Epidermal melanocyte (primary cell): ENCODE measurements at regions not wholly inside any gene's neighbourhood (a gene's known extent, or its start where the extent isn't known, plus 50 kb on each side); places are given as distances from the start of the nearest gene placed in this dataset.

Experiments
- DNase-seq: peaks from one replicate; pipeline ENCODE4 v3.0.0; 2011; ENCODE audit warnings: low spot score; ENCODE audit not compliant: insufficient read length

DNA sequence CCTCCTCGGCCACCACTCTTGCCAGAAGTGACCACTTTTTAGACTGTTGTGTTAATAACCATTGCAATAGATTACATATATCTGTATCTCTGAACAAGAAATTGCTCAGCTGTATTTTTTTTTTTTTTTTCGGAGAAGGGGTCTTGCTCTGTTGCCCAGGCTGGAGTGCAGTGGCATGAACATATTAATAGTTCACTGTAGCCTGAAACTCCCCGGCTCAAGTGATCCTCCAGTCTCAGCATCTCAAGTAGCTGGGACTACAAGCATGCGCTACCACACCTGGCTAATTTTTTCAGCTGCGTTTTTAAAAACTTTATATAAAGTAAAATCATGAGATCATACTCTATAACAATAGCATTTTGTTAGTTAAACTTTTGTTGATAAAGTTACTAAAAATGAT lies 609.0 kb downstream of the ZNF385D start:
- DNase-seq, result no peak

DNA sequence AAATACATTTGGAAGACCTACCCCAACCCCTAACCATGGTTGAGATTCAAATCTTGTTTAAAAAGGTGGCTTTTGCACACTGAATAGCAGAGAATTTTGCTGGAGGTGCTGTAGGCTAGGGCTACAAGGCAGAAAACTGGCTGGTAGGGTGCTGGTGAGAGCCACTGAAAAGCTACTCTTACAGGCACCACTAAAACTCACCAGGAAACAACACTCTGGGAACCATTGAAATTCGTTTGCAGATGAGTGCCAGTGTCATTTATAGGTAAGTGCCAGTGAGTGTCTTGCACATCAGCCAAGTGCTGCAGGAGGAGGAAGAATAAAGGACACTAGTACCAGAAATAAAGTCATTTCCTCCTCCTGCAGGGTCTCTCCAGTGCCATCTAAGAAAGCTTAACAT lies 610.2 kb downstream of the ZNF385D start:
- DNase-seq, result no peak

DNA sequence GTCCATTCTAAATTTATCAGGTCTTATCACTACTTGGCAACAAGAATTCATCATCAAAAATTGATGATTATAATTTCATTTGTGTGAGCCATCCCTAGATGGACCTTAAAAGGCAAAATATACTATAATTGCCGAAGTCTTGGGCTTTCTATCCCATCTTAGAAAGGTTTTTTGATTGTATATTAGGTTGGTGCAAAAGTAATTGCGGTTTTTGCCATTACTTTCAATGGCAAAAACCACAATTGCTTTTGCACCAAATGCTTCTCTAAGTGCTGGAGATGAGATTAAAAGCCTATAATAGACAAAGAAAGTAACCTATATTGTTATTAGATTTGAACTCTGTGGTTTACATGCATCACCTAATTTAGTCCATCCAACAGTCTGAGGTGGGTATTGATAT lies 612.9 kb downstream of the ZNF385D start:
- no peak for DNase-seq

DNA sequence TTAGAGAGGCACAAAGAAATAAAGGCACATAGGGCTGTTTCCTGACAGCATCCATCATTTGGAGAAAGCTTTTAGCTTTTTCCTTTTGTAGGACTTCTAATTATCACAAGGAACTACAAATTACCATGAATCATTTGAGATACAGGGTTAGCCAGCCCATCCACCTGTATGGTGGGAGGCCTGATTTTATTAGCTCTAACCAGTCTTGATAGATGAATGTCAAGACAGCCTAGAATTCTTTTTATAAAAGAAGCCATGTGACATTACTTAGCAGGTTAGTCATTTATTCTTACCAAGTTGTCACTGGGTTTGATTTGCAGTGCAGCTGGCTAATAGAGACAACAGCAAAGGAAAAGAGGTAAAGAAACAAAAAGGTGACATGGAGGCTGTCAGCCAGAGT lies 618.1 kb downstream of the ZNF385D start:
- no peak for DNase-seq

DNA sequence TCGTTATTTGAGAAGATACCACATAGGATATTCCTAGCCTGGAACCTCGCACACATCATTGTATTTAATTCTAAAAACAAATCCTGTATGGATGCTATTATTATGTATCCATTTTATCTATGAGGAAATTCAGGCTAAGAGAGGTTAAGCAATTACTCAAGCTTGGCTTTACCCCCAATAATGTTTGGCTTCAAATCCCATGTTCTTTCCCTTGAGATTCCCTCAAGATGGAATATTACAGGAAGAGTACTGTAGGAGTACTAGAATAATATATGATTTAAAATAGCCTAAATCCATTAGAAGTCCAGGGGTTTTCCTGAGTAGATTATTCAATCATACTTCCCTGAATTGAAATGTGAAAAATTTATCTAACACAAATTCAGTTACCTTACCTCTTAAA lies 630.2 kb downstream of the ZNF385D start:
- no peak for DNase-seq

DNA sequence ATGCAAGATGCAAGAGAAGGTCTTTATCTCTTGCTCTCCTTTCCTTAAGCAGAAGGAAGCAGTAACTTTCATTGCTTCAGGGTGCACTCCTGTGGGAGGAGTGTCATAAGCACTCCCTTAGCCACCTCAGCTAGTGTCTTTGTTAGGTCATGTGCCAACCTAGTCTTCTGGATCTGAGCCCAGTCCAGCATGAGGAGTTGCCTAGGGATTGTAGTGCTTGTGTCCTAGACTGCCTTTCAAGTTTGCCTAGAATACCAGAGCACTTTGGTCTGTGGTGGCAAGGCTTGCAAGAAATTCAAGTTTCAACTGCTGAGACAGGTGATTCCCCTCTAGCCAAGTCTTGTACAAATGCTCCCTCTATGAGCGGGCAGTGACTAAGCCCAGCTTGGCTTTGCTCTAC lies 633.6 kb downstream of the ZNF385D start:
- no peak for DNase-seq

DNA sequence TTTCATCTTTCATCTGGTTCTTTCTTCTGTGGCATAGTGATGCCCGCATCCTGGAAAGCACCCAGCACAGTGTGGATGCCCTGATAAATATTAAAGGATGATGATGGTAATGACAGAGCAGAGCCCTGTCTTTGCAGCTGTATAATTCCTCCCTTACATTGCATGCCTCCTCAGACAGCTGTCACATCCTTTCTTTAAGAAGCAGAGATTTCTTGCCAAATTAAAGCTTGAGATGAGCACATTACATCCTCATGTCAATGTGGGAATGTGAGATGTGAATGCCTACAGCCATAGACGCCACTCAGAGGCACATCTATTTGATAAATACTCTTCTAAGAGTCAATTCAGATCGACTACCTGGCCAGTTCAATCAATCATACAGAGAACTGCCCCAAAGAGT lies 642.0 kb downstream of the ZNF385D start:
- DNase-seq, result no peak

DNA sequence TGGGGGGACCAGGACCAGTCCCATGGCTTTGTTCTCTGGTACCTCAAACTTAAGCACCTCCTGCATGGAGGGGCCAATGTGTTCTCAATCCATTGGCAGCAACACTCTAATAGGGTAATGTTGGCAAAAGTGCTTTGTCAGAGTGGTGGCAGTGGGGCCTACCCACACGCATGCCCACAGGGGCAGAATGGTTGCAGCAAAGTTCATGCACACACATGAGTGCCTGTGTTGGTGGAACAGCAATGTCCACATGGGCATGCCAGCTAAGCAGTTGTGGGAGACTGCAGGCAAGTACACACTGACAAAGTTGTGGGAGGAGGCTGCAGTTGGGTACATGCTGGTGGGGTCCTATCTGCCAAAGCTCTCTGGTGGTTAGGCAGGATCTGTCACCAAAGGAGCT lies 645.2 kb downstream of the ZNF385D start:
- DNase-seq, result no peak

DNA sequence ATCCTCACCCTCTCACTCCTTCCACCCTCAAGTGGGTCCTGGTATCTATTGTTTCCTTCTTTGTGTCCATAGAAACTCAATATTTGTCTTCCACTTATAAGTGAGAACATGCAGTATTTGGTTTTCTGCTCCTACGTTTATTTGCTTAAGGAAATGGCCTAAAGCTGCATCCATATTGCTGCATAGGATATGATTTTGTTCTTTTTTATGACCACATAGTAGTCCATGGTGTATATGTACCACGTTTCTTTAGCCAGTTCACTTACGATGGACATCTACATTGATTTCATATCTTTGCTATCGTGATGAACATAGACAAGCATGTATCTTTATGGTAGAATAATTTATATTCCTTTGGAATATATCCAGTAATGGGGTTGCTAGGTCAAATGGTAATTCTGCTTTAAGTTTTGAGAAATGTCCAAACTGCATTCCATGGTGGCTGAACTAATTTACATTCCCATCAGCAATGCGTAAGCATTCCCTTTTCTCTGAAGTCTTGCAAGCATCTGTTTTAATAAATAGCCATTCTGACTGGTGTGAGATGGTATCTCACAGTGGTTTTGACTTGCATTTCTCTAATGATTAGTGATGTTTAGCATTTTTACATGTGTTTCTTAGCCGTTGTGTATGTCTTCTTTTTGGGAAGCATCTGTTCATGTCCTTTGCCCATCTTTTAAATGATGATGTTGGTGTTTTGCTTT lies 650.2 kb downstream of the ZNF385D start:
- DNase-seq, result no peak

DNA sequence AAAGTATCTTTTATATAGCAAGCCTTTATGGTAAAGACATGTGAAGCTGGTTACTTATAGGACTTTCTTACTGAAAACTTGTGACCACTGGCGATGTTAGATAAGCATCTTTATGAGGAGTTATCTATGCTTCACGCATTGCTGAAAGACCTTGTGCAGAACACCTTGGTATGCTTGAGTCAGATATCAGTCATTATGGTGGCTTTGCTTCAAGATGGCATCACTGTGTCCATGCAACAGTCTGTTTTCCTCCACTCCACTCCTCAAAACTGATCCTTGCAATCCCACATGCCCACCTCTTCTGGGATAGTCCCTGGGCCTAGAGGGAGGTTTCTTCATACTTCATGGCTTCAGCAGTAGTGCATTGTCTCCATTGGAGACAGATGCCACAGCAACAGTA lies 656.3 kb downstream of the ZNF385D start:
- DNase-seq, result no peak

DNA sequence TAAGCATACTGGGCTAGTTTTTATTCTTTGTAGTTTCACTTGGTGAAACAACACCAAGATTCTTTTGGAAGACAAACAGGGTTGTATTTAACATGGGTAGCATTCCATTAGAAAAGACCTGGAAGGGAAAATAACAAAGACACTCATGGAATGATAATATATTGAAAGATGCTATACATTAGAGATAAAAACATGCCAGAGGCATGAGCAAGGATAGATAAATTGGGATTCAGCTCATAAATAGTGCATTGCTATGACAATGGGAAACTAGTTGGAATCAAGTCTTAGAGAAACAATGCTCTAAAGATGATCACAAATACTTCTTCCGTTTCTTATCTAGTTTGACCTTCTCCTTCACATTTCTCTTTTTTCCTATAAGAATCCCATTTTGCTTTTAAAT lies 677.4 kb downstream of the ZNF385D start:
- no peak for DNase-seq

DNA sequence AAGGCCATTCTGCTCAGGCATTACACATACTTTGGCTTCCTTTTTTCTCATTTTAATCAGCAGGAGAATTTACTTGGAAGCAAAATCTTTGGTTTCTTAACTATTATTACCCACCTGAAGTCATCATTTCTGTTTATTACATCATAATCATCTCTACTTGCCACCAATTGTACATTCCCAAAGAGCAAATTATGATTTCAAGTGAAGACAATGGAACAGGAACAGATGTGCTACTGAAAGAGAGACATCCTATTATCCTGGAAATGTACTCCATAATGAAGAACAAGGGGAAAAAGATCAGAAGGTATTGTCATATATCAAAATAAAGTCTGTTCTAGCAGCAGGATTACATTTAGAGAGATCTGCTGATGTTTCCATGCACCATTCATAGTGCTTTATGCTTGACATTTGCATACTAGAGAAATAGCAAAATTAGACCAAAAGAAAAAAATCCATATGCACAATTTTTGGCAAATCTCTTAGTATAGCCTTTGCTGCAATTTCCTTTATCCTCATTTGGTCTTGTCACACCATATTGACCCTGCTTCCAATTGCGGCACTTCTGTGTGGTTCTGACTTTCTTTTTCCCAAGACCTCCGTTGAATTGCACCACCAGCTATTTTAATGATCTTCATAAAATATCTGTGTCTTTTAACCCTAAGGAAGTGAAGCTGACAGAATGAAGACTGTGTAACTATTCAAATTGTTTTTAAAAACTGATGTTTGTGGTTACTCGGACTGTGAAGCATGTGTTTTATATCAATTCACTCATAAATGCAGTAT lies 683.8 kb downstream of the ZNF385D start:
- no peak for DNase-seq

DNA sequence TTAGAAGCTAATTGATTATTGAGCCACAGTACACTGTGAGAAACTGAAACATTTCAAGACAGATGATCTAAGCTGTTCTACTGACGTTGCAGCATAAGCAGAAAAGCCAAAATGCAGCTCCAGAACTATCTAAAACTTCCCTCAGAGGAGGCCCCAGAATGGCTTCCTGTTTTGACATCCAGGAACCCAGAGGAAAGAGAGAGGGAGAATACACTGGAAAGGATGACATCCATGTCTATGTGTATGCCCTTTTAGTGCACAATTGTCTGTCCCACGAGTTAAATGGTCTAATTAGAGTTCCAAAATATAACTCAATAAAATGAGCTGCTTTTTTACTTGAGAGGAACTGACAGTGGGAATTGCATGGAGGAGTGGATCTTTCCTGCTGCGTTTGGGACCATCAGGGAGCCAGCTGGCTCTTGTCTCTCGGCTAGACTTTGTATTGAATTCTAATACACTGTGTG lies 688.1 kb downstream of the ZNF385D start:
- no peak for DNase-seq

DNA sequence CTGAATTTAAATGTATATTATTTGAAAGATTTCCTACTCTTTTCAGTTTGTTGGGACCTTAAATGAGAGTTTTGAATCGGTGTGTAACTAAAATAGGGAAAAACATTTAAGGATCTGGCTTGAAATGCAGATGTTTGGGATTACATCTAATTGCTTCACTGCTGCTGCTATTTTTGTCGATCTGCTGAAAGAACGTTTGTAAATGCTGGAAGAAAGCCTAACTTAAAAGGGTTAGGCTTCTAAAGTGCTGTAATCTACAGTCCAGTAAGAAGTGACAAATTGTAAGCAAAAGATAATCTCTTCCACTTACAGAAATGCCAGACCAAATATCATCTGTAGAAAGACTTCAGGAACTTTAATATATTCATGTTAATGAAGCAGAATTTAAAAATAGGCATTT lies 691.6 kb downstream of the ZNF385D start:
- no peak for DNase-seq

DNA sequence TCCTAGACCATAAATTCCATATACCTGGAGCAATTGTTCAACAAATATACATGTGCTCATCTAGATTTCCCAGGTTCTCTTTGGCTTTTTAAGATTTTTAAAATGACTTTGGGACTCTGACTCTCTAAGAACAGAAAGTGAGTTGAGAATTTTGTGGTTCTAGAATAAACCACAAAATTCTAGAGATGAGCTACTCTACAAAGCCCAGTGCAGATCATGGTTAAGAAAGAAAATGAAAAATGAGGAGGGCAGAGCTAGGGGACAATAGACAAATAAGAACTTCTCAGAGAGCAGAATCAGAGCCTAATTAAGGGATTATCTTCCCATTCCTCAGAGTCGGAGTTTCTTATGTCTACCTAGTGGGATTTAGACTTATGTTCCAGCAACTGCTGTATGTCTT lies 694.7 kb downstream of the ZNF385D start:
- no peak for DNase-seq

DNA sequence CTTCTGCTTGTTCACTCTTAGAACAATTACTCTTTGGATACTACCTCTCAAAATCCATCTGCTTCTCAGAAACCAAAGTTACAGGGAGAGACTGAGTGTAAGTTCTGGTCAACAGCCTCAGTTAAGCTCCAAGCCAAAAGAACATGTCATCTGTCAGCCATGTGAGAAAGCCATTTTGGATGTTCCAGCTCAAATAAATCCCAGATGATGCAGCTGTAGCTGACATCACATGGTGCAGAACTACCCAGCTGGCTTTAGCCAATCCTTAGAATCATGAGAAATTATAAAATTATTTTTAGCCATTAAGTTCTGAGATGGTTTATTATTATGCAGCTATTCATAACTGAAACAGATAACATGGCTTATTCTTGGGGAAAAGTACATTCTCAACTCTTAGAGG lies 696.0 kb downstream of the ZNF385D start:
- DNase-seq, result peak; percentile 21

DNA sequence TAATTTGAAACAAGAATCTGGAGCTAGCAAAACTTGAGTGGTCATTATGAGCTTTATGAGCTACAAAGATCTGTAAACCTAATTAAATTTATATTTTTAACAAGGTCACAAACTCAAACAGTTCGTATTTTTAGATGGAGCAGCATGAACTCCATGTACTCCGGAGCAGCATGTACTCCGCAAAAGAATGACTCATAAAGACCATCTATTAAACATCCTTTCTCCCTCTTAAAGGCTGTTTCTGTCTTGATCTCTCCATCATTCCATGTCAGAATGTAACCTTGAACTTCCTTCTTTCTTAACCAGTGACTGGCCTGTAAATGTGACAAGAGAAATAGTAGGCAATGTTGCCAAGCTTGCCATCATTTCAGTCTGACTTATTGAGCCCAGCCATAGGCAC lies 696.9 kb downstream of the ZNF385D start:
- DNase-seq, result no peak

DNA sequence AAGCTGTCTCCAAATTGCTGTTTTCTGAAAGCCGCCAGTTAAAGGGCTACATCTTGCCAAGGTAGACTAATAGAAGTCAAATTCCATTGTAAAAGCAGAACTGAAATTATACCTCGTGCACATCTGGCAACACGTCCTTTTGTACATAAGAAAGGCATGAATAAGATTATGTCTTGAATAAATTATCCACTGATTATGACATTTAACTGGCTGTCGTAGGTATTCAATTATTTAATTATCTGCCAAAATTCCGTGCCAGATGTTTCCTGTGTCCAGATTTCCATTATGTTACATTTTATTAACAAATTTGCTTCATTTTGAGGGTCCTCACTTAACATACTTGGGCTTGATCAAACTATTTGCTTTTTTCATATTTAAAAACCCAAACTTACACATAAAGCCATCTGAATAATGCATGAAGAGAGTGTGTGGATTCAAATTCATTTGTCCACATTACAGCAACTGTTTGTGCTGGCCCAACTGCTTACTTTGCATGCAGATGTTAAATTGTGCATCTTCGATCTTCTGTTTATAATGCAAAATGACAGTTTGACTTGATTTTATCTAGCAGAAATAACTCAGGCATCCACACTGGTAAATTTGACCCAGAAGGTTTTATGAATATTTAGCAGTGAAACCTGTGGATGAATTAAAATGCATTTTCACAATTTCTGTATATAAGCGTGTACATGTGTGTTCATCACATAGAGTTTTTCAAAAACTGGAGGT lies 701.5 kb downstream of the ZNF385D start:
- DNase-seq, result no peak

DNA sequence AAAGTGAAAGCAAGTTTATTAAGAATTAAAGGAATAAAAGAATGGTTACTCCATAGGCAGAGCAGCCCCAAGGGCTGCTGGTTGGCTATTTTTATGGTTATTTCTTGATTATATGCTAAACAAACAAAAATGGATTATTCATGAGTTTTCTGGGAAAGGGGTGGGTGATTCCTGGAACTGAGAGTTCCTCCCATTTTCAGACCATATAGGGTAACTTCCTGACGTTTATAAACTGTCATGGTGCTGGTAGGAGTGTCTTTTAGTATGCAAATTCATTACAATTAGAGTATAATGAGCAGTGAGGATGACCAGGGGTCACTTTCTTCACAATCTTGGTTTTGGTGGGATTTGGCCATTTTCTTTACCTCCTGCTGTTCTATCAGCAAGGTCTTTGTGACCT lies 707.9 kb downstream of the ZNF385D start:
- no peak for DNase-seq

DNA sequence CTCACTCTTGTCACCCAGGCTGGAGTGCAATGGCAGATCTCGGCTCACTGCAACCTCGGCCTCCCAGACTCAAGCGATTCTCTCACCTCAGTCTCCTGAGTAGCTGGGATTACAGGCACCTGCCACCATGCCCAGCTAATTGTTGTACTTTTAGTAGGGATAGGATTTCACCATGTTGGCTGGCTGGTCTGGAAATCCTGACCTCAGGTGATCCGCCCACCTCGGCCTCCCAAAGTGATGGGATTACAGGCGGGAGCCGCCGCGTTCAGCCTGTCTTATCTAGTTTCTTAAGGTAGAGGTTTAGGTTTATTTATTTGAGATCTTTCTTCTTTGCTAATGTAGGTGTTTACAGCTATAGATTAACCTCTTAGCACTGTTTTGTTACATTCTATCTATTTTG lies 708.8 kb downstream of the ZNF385D start:
- no peak for DNase-seq

DNA sequence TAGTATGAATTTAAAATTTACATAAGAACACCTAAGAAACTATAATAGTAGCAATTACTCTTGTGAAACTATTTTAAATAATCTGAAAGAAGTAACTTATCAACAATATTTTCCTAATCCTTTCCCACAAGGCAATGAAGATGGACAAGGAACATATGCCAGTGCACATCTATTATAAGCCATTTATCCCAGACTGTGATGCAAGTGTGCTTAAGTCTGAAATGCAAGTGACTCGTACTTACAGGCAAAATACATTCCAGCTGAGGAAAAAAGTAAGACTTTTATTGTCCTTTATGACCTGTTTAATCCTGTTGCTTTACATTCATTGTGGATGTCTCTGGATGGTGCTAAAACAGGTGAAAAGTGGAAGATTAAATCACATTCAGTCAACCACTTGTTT lies 709.4 kb downstream of the ZNF385D start:
- no peak for DNase-seq

DNA sequence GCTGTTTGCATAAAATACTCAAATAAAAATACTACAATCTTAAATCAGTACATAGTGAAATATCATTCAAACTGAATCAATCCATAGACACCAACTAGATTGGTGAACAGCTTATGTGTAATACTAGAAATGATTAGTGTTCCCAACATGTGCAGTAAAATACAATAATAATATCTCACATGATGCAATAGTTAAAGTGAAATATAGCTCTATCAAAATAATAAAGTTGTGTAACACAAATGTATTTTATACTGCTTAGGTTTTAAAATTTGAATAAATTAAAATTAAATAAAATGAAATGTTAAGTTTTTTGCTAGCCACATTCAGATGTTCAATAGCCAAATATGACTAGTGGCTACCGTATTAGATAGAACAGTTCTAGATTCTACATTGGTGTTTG lies 714.1 kb downstream of the ZNF385D start:
- no peak for DNase-seq
